ENCODE measurements at regions not wholly inside any gene's neighbourhood (a gene's known extent, or its start where the extent isn't known, plus 50 kb on each side); places are given as distances from the start of the nearest gene placed in this dataset.

GRCh38 chr10:36778651-36779050 is 346.7 kb upstream of the ANKRD30A start:
- TF ChIP-seq, protein P1, sequence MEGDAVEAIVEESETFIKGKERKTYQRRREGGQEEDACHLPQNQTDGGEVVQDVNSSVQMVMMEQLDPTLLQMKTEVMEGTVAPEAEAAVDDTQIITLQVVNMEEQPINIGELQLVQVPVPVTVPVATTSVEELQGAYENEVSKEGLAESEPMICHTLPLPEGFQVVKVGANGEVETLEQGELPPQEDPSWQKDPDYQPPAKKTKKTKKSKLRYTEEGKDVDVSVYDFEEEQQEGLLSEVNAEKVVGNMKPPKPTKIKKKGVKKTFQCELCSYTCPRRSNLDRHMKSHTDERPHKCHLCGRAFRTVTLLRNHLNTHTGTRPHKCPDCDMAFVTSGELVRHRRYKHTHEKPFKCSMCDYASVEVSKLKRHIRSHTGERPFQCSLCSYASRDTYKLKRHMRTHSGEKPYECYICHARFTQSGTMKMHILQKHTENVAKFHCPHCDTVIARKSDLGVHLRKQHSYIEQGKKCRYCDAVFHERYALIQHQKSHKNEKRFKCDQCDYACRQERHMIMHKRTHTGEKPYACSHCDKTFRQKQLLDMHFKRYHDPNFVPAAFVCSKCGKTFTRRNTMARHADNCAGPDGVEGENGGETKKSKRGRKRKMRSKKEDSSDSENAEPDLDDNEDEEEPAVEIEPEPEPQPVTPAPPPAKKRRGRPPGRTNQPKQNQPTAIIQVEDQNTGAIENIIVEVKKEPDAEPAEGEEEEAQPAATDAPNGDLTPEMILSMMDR (IDR thresholded peaks at IDR 0.05), result no peak
- TF ChIP-seq POLR2A (IDR thresholded peaks at IDR 0.05), result no peak
